ENCODE measurements at regions not wholly inside any gene's neighbourhood (a gene's known extent, or its start where the extent isn't known, plus 50 kb on each side); places are given as distances from the start of the nearest gene placed in this dataset.

DNA sequence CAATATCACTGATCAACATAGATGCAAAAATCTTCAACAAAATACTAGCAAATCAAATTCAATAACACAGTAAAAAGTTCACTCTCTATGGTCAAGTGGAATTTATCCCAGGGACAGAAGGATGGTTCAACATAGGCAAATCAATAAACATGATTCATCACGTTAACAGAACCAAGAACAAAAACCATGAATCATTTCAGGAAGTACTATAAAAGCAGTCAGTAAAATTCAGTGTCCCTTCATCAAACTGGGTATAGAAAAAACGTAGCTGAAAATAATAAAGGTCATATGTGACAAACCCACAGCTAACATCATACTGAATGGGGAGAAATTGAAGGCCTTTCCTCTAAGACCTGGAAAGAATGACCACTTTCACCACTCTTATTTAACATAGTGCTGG lies 172.1 kb downstream of the POLR2M start:
- TF ChIP-seq, protein P1, sequence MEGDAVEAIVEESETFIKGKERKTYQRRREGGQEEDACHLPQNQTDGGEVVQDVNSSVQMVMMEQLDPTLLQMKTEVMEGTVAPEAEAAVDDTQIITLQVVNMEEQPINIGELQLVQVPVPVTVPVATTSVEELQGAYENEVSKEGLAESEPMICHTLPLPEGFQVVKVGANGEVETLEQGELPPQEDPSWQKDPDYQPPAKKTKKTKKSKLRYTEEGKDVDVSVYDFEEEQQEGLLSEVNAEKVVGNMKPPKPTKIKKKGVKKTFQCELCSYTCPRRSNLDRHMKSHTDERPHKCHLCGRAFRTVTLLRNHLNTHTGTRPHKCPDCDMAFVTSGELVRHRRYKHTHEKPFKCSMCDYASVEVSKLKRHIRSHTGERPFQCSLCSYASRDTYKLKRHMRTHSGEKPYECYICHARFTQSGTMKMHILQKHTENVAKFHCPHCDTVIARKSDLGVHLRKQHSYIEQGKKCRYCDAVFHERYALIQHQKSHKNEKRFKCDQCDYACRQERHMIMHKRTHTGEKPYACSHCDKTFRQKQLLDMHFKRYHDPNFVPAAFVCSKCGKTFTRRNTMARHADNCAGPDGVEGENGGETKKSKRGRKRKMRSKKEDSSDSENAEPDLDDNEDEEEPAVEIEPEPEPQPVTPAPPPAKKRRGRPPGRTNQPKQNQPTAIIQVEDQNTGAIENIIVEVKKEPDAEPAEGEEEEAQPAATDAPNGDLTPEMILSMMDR (IDR thresholded peaks at IDR 0.05): no peak
- TF ChIP-seq POLR2A (IDR thresholded peaks at IDR 0.05): no peak

Data from heart left ventricle (tissue), 13 donors.